ENCODE measurements at regions not wholly inside any gene's neighbourhood (a gene's known extent, or its start where the extent isn't known, plus 50 kb on each side); places are given as distances from the start of the nearest gene placed in this dataset.

GRCh38 chr13:111033172-111034130, 81.7 kb upstream of the ARHGEF7 start:
- TF ChIP-seq, protein P1, sequence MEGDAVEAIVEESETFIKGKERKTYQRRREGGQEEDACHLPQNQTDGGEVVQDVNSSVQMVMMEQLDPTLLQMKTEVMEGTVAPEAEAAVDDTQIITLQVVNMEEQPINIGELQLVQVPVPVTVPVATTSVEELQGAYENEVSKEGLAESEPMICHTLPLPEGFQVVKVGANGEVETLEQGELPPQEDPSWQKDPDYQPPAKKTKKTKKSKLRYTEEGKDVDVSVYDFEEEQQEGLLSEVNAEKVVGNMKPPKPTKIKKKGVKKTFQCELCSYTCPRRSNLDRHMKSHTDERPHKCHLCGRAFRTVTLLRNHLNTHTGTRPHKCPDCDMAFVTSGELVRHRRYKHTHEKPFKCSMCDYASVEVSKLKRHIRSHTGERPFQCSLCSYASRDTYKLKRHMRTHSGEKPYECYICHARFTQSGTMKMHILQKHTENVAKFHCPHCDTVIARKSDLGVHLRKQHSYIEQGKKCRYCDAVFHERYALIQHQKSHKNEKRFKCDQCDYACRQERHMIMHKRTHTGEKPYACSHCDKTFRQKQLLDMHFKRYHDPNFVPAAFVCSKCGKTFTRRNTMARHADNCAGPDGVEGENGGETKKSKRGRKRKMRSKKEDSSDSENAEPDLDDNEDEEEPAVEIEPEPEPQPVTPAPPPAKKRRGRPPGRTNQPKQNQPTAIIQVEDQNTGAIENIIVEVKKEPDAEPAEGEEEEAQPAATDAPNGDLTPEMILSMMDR (IDR thresholded peaks at IDR 0.05) = no peak
- H3K4me1 Mint-ChIP-seq = no peaks in the 10 kb centered on the region
- H3K27ac Mint-ChIP-seq = no peak overlapping the region
- no peaks in the 10 kb centered on the region for H3K9me3 Mint-ChIP-seq
- no peak overlapping the region for H3K4me3 Mint-ChIP-seq
- ATAC-seq (ENCODE audit: low read depth) = no peak
- DNase-seq = no peak
- ChIA-PET CTCF (no interaction called here), POLR2A (no interaction called here)
- H3K36me3 Mint-ChIP-seq (ENCODE audit: low read depth) = no peaks in the 10 kb centered on the region
- intact Hi-C loops (cut with micrococcal nuclease) = no loop called here
- peaks cover 13% of the 10 kb centered on the region for H3K27me3 Mint-ChIP-seq

- intact Hi-C loops (cut with micrococcal nuclease) = no loop called here
- Mint-ChIP-seq H3K27ac (no peak overlapping the region), H3K9me3 (no peaks in the 10 kb centered on the region), H3K4me1 (no peaks in the 10 kb centered on the region), H3K27me3 (peaks cover 15% of the 10 kb centered on the region), H3K36me3 (ENCODE audit: low read depth) (no peaks in the 10 kb centered on the region), H3K4me3 (no peak overlapping the region)
- ATAC-seq (ENCODE audit: low read depth) = no peak
- POLR2A ChIA-PET = interaction anchor here (0.5 kb wide), 1 partner anchor 111 kb away, joined by 3 read pairs; no protein-coding TSS in a partner anchor
- TF ChIP-seq, protein P1 (IDR thresholded peaks at IDR 0.05) = no peak
- CTCF ChIA-PET = no interaction called here
- DNase-seq = no peak
These were observed 83.6 kb upstream of the ARHGEF7 start for GRCh38 chr13:111031531-111031961.

DNA sequence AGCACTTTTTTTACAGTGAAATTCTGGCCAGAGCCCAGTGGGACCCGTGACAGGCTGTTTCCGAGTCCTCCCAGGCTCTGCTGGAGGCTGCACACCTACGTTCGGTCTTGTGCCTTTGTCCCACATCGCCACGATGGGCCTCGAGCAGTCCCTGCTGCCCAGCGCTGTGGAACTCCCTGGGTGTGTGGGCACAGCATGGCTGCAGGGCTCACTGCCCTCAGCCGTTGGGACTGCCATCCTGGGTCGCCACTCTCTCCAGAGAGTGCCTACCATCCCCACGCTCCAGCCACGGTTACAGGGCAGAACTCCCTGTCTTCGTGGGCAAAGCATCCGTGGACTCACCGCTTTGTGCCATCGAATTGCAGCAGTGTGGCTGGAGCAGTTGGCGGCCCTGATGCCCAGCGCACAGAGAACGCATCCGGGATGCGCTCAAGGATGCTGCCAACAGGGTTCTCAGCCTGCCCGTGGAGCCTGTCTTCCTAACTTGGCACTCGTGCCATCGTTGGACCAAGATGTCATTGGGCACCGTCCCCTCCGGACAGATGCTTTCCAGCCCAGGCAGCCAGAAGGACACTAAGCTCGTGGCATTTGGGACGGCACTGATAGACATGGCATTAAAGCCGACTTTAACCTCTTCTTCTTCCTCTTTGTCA, 85.0 kb upstream of the ARHGEF7 start:
- Mint-ChIP-seq H3K4me3 (no peak overlapping the region), H3K27me3 (peaks cover 13% of the 10 kb centered on the region), H3K36me3 (ENCODE audit: low read depth) (no peaks in the 10 kb centered on the region), H3K27ac (no peak overlapping the region), H3K9me3 (no peaks in the 10 kb centered on the region), H3K4me1 (no peaks in the 10 kb centered on the region)
- POLR2A ChIA-PET = no interaction called here
- CTCF ChIA-PET = no interaction called here
- DNase-seq (no peak), ATAC-seq (ENCODE audit: low read depth) (no peak)
- intact Hi-C loops (cut with micrococcal nuclease) = no loop called here
- TF ChIP-seq, protein P1 (IDR thresholded peaks at IDR 0.05) = no peak

DNA sequence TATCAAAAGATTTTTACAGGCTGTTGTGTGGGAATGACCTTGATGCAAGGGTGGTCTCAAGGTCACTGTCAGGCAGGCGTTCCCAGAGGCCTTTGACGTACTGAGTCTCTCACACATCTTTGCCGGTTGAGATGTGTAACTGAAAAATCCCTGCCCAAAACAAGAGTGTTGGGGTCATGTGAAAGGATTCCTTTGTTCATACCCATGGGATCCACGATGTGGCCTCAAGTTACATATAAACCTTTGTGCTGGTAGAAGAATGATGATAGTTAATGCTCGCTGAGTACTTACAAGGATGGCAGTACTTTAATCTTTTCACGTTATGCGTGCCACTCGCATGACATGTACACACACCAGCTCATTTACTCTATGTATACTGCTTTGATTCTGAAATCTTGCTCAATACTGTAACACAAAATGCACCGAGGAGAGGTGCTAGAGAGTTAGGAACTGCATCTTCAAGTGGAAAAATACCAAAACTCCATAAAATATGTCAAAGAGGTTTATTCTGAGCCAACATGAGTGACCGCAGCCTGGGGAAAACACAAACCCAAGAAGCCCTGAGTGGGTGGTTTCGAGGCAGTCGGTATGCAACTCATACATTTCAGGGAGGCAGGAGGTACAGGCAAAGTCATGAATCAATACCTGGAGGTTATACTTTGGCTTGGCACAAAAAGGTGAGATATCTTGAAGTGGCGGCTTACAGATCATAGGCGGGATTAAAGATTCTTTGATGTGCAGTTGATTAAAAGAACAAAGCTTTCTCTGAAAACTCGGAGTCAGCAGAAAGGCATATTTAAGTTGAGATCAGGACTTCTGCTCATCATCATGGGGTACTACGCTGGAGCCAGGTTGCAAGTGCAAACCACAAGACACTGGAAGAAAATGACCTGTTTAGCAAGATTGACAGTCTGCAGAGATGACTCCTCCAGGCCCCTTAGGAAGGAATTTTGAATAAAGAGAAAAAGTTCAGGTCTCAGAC, 87.4 kb upstream of the ARHGEF7 start:
- ChIA-PET CTCF (no interaction called here), POLR2A (no interaction called here)
- no peak overlapping the region for H3K27ac Mint-ChIP-seq
- TF ChIP-seq, protein P1 (IDR thresholded peaks at IDR 0.05) = no peak
- no peak for ATAC-seq (ENCODE audit: low read depth)
- no peaks in the 10 kb centered on the region for H3K36me3 Mint-ChIP-seq (ENCODE audit: low read depth)
- H3K4me1 Mint-ChIP-seq = no peaks in the 10 kb centered on the region
- H3K27me3 Mint-ChIP-seq = peaks cover 15% of the 10 kb centered on the region
- H3K9me3 Mint-ChIP-seq = no peaks in the 10 kb centered on the region
- intact Hi-C loops (cut with micrococcal nuclease) = no loop called here
- no peak for DNase-seq
- no peak overlapping the region for H3K4me3 Mint-ChIP-seq
